Colon (tissue), 2 donors: ENCODE measurements at regions not wholly inside any gene's neighbourhood (a gene's known extent, or its start where the extent isn't known, plus 50 kb on each side); places are given as distances from the start of the nearest gene placed in this dataset.

Experiments
- FAIRE-seq: peaks from 2 replicates; lab custom pipeline; 2012; peaks lifted over from hg19 to GRCh38; lab: Jason Lieb, UNC
- donor health status: control.
- donor health status: control.

GRCh38 chr18:24897461-24897860, 437.0 kb downstream of the HRH4 start:
- no peak for FAIRE-seq

- no peak for FAIRE-seq
Observed at GRCh38 chr18:24910221-24910620, 441.7 kb downstream of the ZNF521 start.

GRCh38 chr18:24913507-24914170, 438.3 kb downstream of the ZNF521 start:
- no peak for FAIRE-seq

GRCh38 chr18:24914171-24914525, 437.8 kb downstream of the ZNF521 start:
- no peak for FAIRE-seq

GRCh38 chr18:24914685-24915084, 437.3 kb downstream of the ZNF521 start:
- no peak for FAIRE-seq

- FAIRE-seq, result no peak
Observed at GRCh38 chr18:24915547-24915946, 436.4 kb downstream of the ZNF521 start.

GRCh38 chr18:24917767-24918166, 434.2 kb downstream of the ZNF521 start:
- FAIRE-seq, result no peak

GRCh38 chr18:24918257-24918656, 433.7 kb downstream of the ZNF521 start:
- no peak for FAIRE-seq

GRCh38 chr18:24919181-24919797, 432.7 kb downstream of the ZNF521 start:
- no peak for FAIRE-seq

GRCh38 chr18:24922491-24922890, 429.5 kb downstream of the ZNF521 start:
- no peak for FAIRE-seq

- peak; percentile 10 for FAIRE-seq
Observed at GRCh38 chr18:24923138-24923537, 428.8 kb downstream of the ZNF521 start.

- no peak for FAIRE-seq
Observed at GRCh38 chr18:24924066-24924716, 427.8 kb downstream of the ZNF521 start.

- no peak for FAIRE-seq
Observed at GRCh38 chr18:24926649-24927048, 425.3 kb downstream of the ZNF521 start.

- FAIRE-seq, result no peak
Observed at GRCh38 chr18:24928301-24928878, 423.6 kb downstream of the ZNF521 start.

GRCh38 chr18:24930478-24930877, 421.5 kb downstream of the ZNF521 start:
- FAIRE-seq, result no peak

- no peak for FAIRE-seq
Observed at GRCh38 chr18:24930971-24931370, 421.0 kb downstream of the ZNF521 start.

- no peak for FAIRE-seq
Observed at GRCh38 chr18:24933345-24933744, 418.6 kb downstream of the ZNF521 start.

GRCh38 chr18:24934258-24934932, 417.6 kb downstream of the ZNF521 start:
- FAIRE-seq, result no peak

GRCh38 chr18:24935008-24935407, 417.0 kb downstream of the ZNF521 start:
- FAIRE-seq, result no peak

GRCh38 chr18:24935896-24936295, 416.1 kb downstream of the ZNF521 start:
- FAIRE-seq, result no peak

GRCh38 chr18:24936691-24937090, 415.3 kb downstream of the ZNF521 start:
- no peak for FAIRE-seq

GRCh38 chr18:24937639-24938275, 414.2 kb downstream of the ZNF521 start:
- FAIRE-seq, result no peak
